ENCODE measurements at regions not wholly inside any gene's neighbourhood (a gene's known extent, or its start where the extent isn't known, plus 50 kb on each side); places are given as distances from the start of the nearest gene placed in this dataset.

DNA sequence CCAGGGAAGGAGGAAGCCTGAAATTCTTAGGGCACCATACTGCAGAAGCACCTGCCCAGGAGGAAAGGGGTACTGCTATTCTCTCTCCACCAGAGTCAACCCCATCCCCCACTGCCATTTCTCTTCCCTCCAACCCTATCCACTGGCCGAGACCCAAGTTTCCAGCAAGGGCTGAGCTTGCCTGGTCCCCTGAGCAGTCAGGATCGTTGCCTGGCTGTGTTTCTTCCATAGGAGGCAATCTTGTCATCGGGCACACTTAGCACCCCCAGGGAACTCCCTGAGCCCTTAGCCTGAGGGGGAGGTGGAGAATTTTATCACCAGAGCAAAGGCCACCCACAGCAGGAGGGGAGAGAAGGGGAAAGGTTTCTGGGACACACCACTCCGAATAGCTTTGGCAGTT is 115.8 kb upstream of the NECTIN1 start:
- Histone ChIP-seq H3K27ac (no peak overlapping the region), H3K79me2 (no peaks in the 10 kb centered on the region), H3K36me3 (ENCODE audit: control insufficient read depth, insufficient read depth, low read length) (no peaks in the 10 kb centered on the region), H3K27me3 (ENCODE audit: control insufficient read depth, insufficient read depth, low read length) (no peaks in the 10 kb centered on the region), H3K4me3 (ENCODE audit: low read depth, low read length) (no peak overlapping the region), H2AFZ (no peak overlapping the region), H3K4me1 (no peaks in the 10 kb centered on the region), H3K4me2 (ENCODE audit: low read length) (no peak overlapping the region), H3K9me3 (ENCODE audit: control insufficient read depth, low read length) (no peaks in the 10 kb centered on the region), H3K9ac (no peak overlapping the region)
- TF ChIP-seq, protein P1, sequence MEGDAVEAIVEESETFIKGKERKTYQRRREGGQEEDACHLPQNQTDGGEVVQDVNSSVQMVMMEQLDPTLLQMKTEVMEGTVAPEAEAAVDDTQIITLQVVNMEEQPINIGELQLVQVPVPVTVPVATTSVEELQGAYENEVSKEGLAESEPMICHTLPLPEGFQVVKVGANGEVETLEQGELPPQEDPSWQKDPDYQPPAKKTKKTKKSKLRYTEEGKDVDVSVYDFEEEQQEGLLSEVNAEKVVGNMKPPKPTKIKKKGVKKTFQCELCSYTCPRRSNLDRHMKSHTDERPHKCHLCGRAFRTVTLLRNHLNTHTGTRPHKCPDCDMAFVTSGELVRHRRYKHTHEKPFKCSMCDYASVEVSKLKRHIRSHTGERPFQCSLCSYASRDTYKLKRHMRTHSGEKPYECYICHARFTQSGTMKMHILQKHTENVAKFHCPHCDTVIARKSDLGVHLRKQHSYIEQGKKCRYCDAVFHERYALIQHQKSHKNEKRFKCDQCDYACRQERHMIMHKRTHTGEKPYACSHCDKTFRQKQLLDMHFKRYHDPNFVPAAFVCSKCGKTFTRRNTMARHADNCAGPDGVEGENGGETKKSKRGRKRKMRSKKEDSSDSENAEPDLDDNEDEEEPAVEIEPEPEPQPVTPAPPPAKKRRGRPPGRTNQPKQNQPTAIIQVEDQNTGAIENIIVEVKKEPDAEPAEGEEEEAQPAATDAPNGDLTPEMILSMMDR (IDR thresholded peaks at IDR 0.05): no peak

DNA sequence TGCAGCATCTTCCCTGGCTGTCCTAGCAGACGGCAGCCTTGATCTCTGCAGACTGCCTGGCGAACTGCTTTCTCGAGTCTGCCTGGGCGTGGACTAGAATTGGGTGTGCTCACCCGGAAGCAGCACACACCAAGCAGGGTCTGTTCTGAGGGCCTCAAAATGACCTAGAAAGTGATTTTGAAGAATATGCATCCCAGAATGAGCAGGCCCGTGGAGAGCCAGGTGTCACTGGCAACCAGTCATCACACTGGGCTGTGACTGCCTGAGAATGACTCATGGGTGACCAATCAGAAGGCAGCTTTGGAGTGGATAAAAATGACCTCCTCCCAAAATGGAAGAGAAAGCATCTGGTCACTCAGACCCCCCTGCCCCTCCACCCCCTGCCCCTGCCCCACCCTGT is 114.9 kb upstream of the NECTIN1 start:
- Histone ChIP-seq H3K27me3 (ENCODE audit: control insufficient read depth, insufficient read depth, low read length) (no peaks in the 10 kb centered on the region), H3K9me3 (ENCODE audit: control insufficient read depth, low read length) (no peaks in the 10 kb centered on the region), H3K4me1 (no peaks in the 10 kb centered on the region), H3K79me2 (no peaks in the 10 kb centered on the region), H3K27ac (no peak overlapping the region), H3K36me3 (ENCODE audit: control insufficient read depth, insufficient read depth, low read length) (no peaks in the 10 kb centered on the region), H3K9ac (no peak overlapping the region), H2AFZ (no peak overlapping the region), H3K4me3 (ENCODE audit: low read depth, low read length) (no peak overlapping the region), H3K4me2 (ENCODE audit: low read length) (no peak overlapping the region)
- TF ChIP-seq, protein P1 (IDR thresholded peaks at IDR 0.05): no peak

DNA sequence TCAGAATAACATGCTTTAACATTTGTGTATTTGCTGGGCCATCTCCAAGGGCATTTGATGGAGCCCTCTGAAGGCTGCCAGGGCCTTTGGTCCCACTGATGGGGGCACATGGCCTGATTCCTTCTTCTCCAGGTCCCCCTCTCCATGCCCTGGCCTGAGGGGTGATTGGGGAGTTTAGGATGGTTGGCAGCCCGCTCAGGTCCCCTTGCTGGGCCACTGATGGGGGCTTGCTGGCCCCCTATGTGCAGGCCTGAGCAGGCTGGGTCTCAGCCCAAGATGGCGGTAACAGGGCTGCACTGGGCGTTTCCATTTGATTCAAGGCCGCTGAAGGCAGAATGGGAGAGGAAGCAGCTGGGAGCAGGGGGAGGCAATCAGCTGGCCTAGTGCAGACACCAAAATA is 113.7 kb upstream of the NECTIN1 start:
- Histone ChIP-seq H3K27ac (no peak overlapping the region), H3K4me3 (ENCODE audit: low read depth, low read length) (no peak overlapping the region), H3K4me1 (no peaks in the 10 kb centered on the region), H3K9ac (no peak overlapping the region), H3K36me3 (ENCODE audit: control insufficient read depth, insufficient read depth, low read length) (no peaks in the 10 kb centered on the region), H2AFZ (no peak overlapping the region), H3K4me2 (ENCODE audit: low read length) (no peak overlapping the region), H3K27me3 (ENCODE audit: control insufficient read depth, insufficient read depth, low read length) (no peaks in the 10 kb centered on the region), H3K79me2 (no peaks in the 10 kb centered on the region), H3K9me3 (ENCODE audit: control insufficient read depth, low read length) (no peaks in the 10 kb centered on the region)
- TF ChIP-seq, protein P1 (IDR thresholded peaks at IDR 0.05): no peak

DNA sequence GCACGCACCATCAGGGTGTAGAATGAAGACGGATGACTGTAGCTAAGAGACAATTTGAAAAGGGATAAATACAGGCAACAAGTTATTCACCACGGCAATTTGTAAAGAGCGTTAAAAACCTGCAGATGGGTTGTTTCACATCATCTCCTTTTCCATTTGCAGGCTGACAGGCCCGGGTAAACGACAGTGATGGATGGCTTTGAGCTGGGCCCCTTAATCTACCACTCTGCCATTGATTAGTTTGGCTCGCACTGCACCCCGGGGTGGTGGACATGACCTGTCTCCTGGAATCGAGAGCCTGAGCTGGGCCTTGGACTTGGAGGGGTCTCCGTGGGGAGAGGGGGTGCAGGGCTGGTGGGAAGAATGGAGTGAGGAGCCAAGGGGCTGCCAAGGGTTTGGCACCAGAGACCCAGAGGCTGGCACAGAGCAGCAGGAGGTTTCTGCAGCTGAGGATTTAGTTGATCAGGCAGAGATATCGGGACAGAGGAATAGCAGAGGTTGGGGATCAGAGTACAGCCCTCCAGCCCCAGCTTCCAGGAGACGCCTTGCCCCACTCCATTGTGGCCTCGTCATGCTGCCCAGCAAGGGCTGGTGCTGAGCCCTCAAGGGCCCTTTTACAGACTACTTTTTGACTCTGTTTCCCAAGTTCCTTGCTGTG is 110.6 kb upstream of the NECTIN1 start:
- H3K36me3 ChIP-seq (ENCODE audit: control insufficient read depth, insufficient read depth, low read length): no peaks in the 10 kb centered on the region
- H3K79me2 ChIP-seq: no peaks in the 10 kb centered on the region
- no peak overlapping the region for H2AFZ ChIP-seq
- no peaks in the 10 kb centered on the region for H3K4me1 ChIP-seq
- H3K9me3 ChIP-seq (ENCODE audit: control insufficient read depth, low read length): no peaks in the 10 kb centered on the region
- H3K9ac ChIP-seq: no peak overlapping the region
- no peak overlapping the region for H3K4me2 ChIP-seq (ENCODE audit: low read length)
- H3K27me3 ChIP-seq (ENCODE audit: control insufficient read depth, insufficient read depth, low read length): no peaks in the 10 kb centered on the region
- no peak overlapping the region for H3K4me3 ChIP-seq (ENCODE audit: low read depth, low read length)
- TF ChIP-seq, protein P1 (IDR thresholded peaks at IDR 0.05): no peak
- H3K27ac ChIP-seq: no peak overlapping the region

DNA sequence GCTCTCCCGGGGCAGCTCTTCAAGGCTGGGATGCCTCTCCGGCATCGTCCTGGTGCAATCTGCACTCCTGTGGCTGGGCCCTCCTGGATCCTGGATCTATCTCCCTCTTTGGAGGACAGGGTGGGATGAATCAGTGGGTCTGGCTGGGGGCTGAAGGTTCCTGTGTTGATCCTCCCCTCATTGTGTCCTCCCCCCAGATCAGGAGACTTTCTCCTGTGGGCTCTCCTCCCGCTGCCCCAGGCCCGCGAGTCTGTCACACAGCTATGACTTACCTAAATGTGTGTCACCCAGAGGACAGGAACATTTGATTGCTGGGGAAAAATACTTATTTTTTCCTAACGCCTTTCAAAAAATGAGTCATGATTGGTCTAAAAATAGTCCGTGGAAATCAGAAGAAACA is 106.8 kb upstream of the NECTIN1 start:
- Histone ChIP-seq H3K9me3 (ENCODE audit: control insufficient read depth, low read length) (no peaks in the 10 kb centered on the region), H3K9ac (no peak overlapping the region), H3K36me3 (ENCODE audit: control insufficient read depth, insufficient read depth, low read length) (no peaks in the 10 kb centered on the region), H3K4me1 (no peaks in the 10 kb centered on the region), H3K27me3 (ENCODE audit: control insufficient read depth, insufficient read depth, low read length) (no peaks in the 10 kb centered on the region), H3K27ac (no peak overlapping the region), H3K79me2 (no peaks in the 10 kb centered on the region), H2AFZ (no peak overlapping the region), H3K4me3 (ENCODE audit: low read depth, low read length) (no peak overlapping the region), H3K4me2 (ENCODE audit: low read length) (no peak overlapping the region)
- TF ChIP-seq, protein P1 (IDR thresholded peaks at IDR 0.05): no peak

Data from parathyroid adenoma (tissue), 2 donors.